A549 (cell line): ENCODE measurements at regions not wholly inside any gene's neighbourhood (a gene's known extent, or its start where the extent isn't known, plus 50 kb on each side); places are given as distances from the start of the nearest gene placed in this dataset.

Experiments used
- ATAC-seq, 2 experiments: fragments of 200-7000 bp in 1 of 2; fragments of >200 bp in 1 of 2; cut with Nextera tagmentation in 1 of 2; cut with Tn5 transposase in 1 of 2; 3 replicates each; pipeline versions ENCODE4 v1.8.0 to v1.9.1; 2018 to 2020; ENCODE audit warnings: mild to moderate bottlenecking in 1 of 2, moderate library complexity in 1 of 2
- CTCF ChIA-PET: fragments of 300-600 bp; sonication (Branson Sonifier 250); formaldehyde crosslinking; extraction: SDS; loops from one replicate; lab custom pipeline; 2021; ENCODE audit warnings: antibody characterized with exemption, inconsistent platforms; lab: Yijun Ruan, JAX
- POLR2A ChIA-PET: fragments of 350-600 bp; formaldehyde crosslinking; extraction: SDS; loops from one replicate; lab custom pipeline; 2021; ENCODE audit warnings: antibody characterized with exemption, inconsistent platforms; lab: Yijun Ruan, JAX
- DNase-seq, 2 experiments: peaks; one replicate each; pipeline versions ENCODE4 v3.0.0 to v3.0.0-alpha.2; 2011 to 2016; ENCODE audit warnings: low read depth in 1 of 2, low spot score in 1 of 2
- FAIRE-seq: peaks from 2 replicates; lab custom pipeline; 2011; peaks lifted over from hg19 to GRCh38; lab: Jason Lieb, UNC
- H3K27ac ChIP-seq, 2 experiments: fragments of >200 bp; sonication (Bioruptor Twin); formaldehyde crosslinking; 3 replicates each; pipeline ENCODE4 v1.5.1; 2016 to 2017
- H3K4me1 ChIP-seq: fragments of >200 bp; sonication (Bioruptor Twin); formaldehyde crosslinking; 3 replicates; pipeline ENCODE4 v1.6.1; 2016
- H3K4me2 ChIP-seq: fragments of >200 bp; sonication (Bioruptor Twin); formaldehyde crosslinking; 3 replicates; pipeline ENCODE4 v1.6.1; 2016
- H3K4me3 ChIP-seq: fragments of >200 bp; sonication (Bioruptor Twin); formaldehyde crosslinking; 3 replicates; pipeline ENCODE4 v1.5.1; 2016
- H3K9me3 ChIP-seq: fragments of >200 bp; sonication (Bioruptor Twin); formaldehyde crosslinking; 3 replicates; pipeline ENCODE4 v1.6.1; 2016
- ATOH8 ChIP-seq: fragments of 250-450 bp; sonication (Bioruptor Pico); IDR thresholded peaks from 2 replicates; pipeline ENCODE4 v1.5.0; 2020; ENCODE audit warnings: low read depth, mild to moderate bottlenecking, moderate library complexity
- CBX2 ChIP-seq: fragments of 200-600 bp; sonication (generic); IDR thresholded peaks from 2 replicates; pipeline ENCODE4 v1.6.1; 2016; ENCODE audit warnings: low read depth, mild to moderate bottlenecking, borderline replicate concordance
- CHD4 ChIP-seq: fragments of 200-600 bp; sonication (generic); IDR thresholded peaks from 2 replicates; pipeline ENCODE4 v1.6.1; 2016; ENCODE audit warnings: antibody characterized with exemption, mild to moderate bottlenecking, borderline replicate concordance
- E2F6 ChIP-seq: IDR thresholded peaks from 2 replicates; pipeline ENCODE4 v1.6.1; 2012; ENCODE audit warnings: low read depth, borderline replicate concordance
- EHF ChIP-seq: fragments of 250-450 bp; sonication (Bioruptor Pico); IDR thresholded peaks from 2 replicates; pipeline ENCODE4 v1.5.0; 2020; ENCODE audit warnings: mild to moderate bottlenecking
- ELK1 ChIP-seq: fragments of 150-350 bp; IDR thresholded peaks from 2 replicates; pipeline ENCODE4 v1.6.1; 2014; ENCODE audit warnings: low read depth, mild to moderate bottlenecking, low read length
- FOSL2 ChIP-seq, 2 experiments: fragments of 450-650 bp in 1 of 2; fragments of >200 bp in 1 of 2; sonication (Bioruptor Twin) in 1 of 2; formaldehyde crosslinking; IDR thresholded peaks; 2 replicates each; pipeline versions ENCODE4 v1.5.0 to v1.6.1; 2016 to 2020; ENCODE audit warnings: mild to moderate bottlenecking in 1 of 2, moderate library complexity in 1 of 2
- HOXB13 ChIP-seq: fragments of 250-450 bp; sonication (Bioruptor Pico); IDR thresholded peaks from 2 replicates; pipeline ENCODE4 v1.5.0; 2020; ENCODE audit warnings: low read depth, mild to moderate bottlenecking, moderate library complexity
- HOXB5 ChIP-seq: fragments of 250-450 bp; sonication (Bioruptor Pico); IDR thresholded peaks from 2 replicates; pipeline ENCODE4 v1.5.0; 2020; ENCODE audit warnings: mild to moderate bottlenecking, moderate library complexity
- JUNB ChIP-seq: fragments of >200 bp; sonication (Bioruptor Twin); formaldehyde crosslinking; IDR thresholded peaks from 2 replicates; pipeline ENCODE4 v1.6.1; 2016
- KDM1A ChIP-seq: fragments of 200-600 bp; sonication (generic); IDR thresholded peaks from 2 replicates; pipeline ENCODE4 v1.6.1; 2016; ENCODE audit warnings: low read depth, mild to moderate bottlenecking
- MAX ChIP-seq: IDR thresholded peaks from 2 replicates; pipeline ENCODE4 v1.6.1; 2012
- MYC ChIP-seq: IDR thresholded peaks from 2 replicates; pipeline ENCODE4 v1.6.1; 2012; ENCODE audit warnings: mild to moderate bottlenecking, inconsistent platforms, low read length, improper control_type of control experiment, borderline replicate concordance
- NR3C1 ChIP-seq: fragments of >200 bp; sonication (Bioruptor Twin); formaldehyde crosslinking; IDR thresholded peaks from 3 replicates; pipeline ENCODE4 v1.6.1; 2017
- PHF8 ChIP-seq: fragments of 200-600 bp; sonication (generic); IDR thresholded peaks from 2 replicates; pipeline ENCODE4 v1.6.1; 2016; ENCODE audit warnings: low read depth, mild to moderate bottlenecking, antibody characterized with exemption, moderate library complexity, borderline replicate concordance
- POLR2A ChIP-seq: IDR thresholded peaks from 2 replicates; pipeline ENCODE4 v1.6.1; 2012; ENCODE audit warnings: mild to moderate bottlenecking, low read length
- RFX5 ChIP-seq: fragments of 450-650 bp; IDR thresholded peaks from 2 replicates; pipeline ENCODE4 v1.7.1; 2014; ENCODE audit warnings: antibody characterized with exemption, mild to moderate bottlenecking, moderate library complexity
- TFCP2L1 ChIP-seq: fragments of 250-450 bp; sonication (Bioruptor Pico); IDR thresholded peaks from 2 replicates; pipeline ENCODE4 v1.5.0; 2021; ENCODE audit warnings: mild to moderate bottlenecking
- ZFP36 ChIP-seq: fragments of 450-650 bp; IDR thresholded peaks from 2 replicates; pipeline ENCODE4 v1.6.1; 2014; ENCODE audit warnings: borderline replicate concordance; ENCODE audit not compliant: partially characterized antibody
- ZNF302 ChIP-seq: fragments of 250-450 bp; sonication (Bioruptor Pico); IDR thresholded peaks from 2 replicates; pipeline ENCODE4 v1.9.0; 2021; ENCODE audit warnings: inconsistent platforms, mild to moderate bottlenecking, moderate library complexity
- ZSCAN20 ChIP-seq: fragments of 250-450 bp; sonication (Bioruptor Pico); IDR thresholded peaks from 2 replicates; pipeline ENCODE4 v1.8.0; 2022; ENCODE audit warnings: mild to moderate bottlenecking, moderate library complexity
- WGBS: methylation state at CpG from one replicate; pipeline ENCODE4 v1.1.6; 2017; ENCODE audit errors: missing lambda C conversion rate; 5-methylcytosine and 5-hydroxymethylcytosine counted together
- TF ChIP-seq, protein P1 (sequence below): IDR thresholded peaks from 2 replicates; pipeline ENCODE4 v1.6.1; 2012
- TF ChIP-seq, protein P2 (sequence below): fragments of >200 bp; sonication (Bioruptor Twin); formaldehyde crosslinking; IDR thresholded peaks from 3 replicates; pipeline ENCODE4 v1.5.1; 2016
- TF ChIP-seq, protein P3 (sequence below): fragments of 200-600 bp; sonication (generic); IDR thresholded peaks from 2 replicates; pipeline ENCODE4 v1.6.1; 2016; ENCODE audit warnings: antibody characterized with exemption, mild to moderate bottlenecking, moderate library complexity

DNA sequence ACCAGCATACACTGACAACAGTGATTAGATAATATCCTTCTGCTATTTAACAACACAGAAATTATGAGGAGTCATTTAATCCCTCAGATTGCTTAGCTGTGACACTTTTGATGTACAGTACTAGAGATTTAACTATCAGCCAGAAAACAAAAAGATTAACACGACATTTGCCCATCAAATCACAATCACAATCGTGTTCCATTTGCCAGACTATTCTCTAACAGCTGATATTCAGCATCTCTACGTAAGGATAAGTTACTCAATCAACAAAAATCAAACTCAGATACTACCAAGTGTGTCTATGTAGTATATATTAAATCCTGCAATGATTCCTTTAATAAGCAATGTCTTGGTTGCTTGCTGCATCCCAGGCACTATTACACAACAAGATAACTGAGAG is 558.7 kb upstream of the USP15 start:
- POLR2A ChIA-PET = no interaction called here
- DNase-seq = no peak
- H3K4me1 ChIP-seq = no peaks in the 10 kb centered on the region
- H3K4me3 ChIP-seq = no peak overlapping the region
- H3K9me3 ChIP-seq = no peaks in the 10 kb centered on the region
- FAIRE-seq = no peak
- no peak for ATAC-seq
- no peak overlapping the region for H3K4me2 ChIP-seq
- WGBS = 1% methylated on average over 3 of the region's 3 CpGs
- TF ChIP-seq E2F6 (no peak), HOXB13 (CRISPR knock-in tag) (no peak), HOXB5 (no peak), NR3C1 (no peak), MYC (no peak), ZFP36 (no peak)
- CTCF ChIA-PET = no interaction called here
- no peak overlapping the region for H3K27ac ChIP-seq

DNA sequence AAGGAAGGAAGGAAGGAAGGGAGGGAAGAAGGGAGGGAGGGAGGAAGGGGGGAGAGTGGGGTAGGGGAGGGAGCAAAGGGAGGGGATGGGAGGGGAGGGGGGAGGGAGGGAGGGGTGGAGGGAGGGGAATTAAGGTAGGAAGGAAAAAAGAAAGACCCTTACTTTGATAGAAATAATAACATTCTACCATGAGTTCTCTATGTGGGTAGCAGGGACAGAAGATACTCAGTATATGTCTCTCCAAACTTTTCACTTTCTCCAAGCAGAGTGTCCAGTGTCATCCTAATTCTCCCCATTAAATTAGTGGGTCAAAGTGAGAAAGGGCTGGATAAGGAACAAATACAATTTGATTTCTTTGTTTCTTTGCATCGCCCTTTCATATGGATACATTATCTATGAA is 553.4 kb upstream of the USP15 start:
- Histone ChIP-seq H3K4me1 (no peaks in the 10 kb centered on the region), H3K9me3 (no peaks in the 10 kb centered on the region), H3K4me3 (no peak overlapping the region), H3K27ac (no peak overlapping the region), H3K4me2 (no peak overlapping the region)
- CTCF ChIA-PET = no interaction called here
- WGBS = 3% methylated on average over 1 of the region's 1 CpG
- ATAC-seq = no peak
- no peak for FAIRE-seq
- TF ChIP-seq ZSCAN20 (CRISPR knock-in tag) (no peak), ELK1 (no peak), TFCP2L1 (CRISPR knock-in tag) (no peak), MAX (no peak), RFX5 (no peak), ATOH8 (no peak), CHD4 (no peak), PHF8 (no peak), JUNB (no peak), FOSL2 (IDR thresholded peaks at IDR 0.05) (no peak), FOSL2 (CRISPR knock-in tag; IDR thresholded peaks at IDR 0.05) (no peak), E2F6 (no peak), KDM1A (no peak), POLR2A (no peak), EHF (CRISPR knock-in tag) (no peak), ZNF302 (CRISPR knock-in tag) (no peak), CBX2 (no peak)
- TF ChIP-seq, protein P1, sequence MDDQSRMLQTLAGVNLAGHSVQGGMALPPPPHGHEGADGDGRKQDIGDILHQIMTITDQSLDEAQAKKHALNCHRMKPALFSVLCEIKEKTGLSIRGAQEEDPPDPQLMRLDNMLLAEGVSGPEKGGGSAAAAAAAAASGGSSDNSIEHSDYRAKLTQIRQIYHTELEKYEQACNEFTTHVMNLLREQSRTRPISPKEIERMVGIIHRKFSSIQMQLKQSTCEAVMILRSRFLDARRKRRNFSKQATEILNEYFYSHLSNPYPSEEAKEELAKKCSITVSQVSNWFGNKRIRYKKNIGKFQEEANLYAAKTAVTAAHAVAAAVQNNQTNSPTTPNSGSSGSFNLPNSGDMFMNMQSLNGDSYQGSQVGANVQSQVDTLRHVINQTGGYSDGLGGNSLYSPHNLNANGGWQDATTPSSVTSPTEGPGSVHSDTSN = no peak
- TF ChIP-seq, protein P2, sequence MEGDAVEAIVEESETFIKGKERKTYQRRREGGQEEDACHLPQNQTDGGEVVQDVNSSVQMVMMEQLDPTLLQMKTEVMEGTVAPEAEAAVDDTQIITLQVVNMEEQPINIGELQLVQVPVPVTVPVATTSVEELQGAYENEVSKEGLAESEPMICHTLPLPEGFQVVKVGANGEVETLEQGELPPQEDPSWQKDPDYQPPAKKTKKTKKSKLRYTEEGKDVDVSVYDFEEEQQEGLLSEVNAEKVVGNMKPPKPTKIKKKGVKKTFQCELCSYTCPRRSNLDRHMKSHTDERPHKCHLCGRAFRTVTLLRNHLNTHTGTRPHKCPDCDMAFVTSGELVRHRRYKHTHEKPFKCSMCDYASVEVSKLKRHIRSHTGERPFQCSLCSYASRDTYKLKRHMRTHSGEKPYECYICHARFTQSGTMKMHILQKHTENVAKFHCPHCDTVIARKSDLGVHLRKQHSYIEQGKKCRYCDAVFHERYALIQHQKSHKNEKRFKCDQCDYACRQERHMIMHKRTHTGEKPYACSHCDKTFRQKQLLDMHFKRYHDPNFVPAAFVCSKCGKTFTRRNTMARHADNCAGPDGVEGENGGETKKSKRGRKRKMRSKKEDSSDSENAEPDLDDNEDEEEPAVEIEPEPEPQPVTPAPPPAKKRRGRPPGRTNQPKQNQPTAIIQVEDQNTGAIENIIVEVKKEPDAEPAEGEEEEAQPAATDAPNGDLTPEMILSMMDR = no peak
- TF ChIP-seq, protein P3, sequence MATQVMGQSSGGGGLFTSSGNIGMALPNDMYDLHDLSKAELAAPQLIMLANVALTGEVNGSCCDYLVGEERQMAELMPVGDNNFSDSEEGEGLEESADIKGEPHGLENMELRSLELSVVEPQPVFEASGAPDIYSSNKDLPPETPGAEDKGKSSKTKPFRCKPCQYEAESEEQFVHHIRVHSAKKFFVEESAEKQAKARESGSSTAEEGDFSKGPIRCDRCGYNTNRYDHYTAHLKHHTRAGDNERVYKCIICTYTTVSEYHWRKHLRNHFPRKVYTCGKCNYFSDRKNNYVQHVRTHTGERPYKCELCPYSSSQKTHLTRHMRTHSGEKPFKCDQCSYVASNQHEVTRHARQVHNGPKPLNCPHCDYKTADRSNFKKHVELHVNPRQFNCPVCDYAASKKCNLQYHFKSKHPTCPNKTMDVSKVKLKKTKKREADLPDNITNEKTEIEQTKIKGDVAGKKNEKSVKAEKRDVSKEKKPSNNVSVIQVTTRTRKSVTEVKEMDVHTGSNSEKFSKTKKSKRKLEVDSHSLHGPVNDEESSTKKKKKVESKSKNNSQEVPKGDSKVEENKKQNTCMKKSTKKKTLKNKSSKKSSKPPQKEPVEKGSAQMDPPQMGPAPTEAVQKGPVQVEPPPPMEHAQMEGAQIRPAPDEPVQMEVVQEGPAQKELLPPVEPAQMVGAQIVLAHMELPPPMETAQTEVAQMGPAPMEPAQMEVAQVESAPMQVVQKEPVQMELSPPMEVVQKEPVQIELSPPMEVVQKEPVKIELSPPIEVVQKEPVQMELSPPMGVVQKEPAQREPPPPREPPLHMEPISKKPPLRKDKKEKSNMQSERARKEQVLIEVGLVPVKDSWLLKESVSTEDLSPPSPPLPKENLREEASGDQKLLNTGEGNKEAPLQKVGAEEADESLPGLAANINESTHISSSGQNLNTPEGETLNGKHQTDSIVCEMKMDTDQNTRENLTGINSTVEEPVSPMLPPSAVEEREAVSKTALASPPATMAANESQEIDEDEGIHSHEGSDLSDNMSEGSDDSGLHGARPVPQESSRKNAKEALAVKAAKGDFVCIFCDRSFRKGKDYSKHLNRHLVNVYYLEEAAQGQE = no peak
- TF ChIP-seq, all 56 proteins: peak for 0
- DNase-seq = no peak
- POLR2A ChIA-PET = no interaction called here
